M059J (cell line): ENCODE measurements at regions not wholly inside any gene's neighbourhood (a gene's known extent, or its start where the extent isn't known, plus 50 kb on each side); places are given as distances from the start of the nearest gene placed in this dataset.
"Not testable (repeated sequence)": the region's sequence is repeated elsewhere in the genome, so short reads cannot be mapped to it uniquely, and the experiment has no call there.

Experiments
- DNase-seq: peaks from one replicate; pipeline ENCODE4 v3.0.0-alpha.2; 2012; ENCODE audit warnings: low read depth

DNA sequence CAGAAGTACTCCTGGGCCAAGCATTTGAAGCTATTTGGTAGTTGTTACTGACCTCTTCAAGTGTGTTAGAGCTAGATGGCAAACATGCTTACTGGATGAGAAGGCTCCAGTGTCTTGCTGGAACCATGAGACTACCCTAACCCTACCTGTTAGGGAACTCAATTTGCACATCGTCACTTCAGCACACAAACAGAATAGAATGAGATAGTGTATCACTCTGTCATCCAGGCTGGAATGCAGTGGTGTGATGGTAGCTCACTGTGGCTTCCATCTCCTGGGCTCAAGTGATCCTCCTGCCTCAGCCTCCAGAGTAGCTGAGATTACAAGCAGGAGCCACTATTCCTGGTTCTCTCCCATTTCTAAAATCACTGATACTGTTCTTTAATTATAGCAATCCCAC lies 417.0 kb upstream of the ATXN7L3B start:
- DNase-seq: no peak

DNA sequence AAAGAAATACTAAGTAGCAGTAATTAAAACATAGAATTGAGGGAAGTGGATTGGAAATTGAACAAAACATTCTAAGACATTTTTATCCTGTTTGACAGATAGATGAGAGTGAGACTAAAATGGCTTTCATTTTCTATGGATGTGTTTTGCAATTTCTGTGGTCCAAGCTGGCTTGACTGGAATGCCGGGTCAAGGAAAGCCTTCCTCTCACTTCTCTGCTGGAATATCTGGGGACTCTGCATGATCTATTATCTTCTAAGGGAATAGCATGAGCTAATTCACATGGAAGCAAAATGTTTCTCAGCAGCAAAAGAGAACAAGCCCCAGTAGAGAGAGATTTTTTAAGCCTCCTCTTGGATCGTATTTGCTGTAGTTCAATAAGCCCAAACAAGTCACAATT lies 407.9 kb upstream of the ATXN7L3B start:
- peak; percentile 18 for DNase-seq

DNA sequence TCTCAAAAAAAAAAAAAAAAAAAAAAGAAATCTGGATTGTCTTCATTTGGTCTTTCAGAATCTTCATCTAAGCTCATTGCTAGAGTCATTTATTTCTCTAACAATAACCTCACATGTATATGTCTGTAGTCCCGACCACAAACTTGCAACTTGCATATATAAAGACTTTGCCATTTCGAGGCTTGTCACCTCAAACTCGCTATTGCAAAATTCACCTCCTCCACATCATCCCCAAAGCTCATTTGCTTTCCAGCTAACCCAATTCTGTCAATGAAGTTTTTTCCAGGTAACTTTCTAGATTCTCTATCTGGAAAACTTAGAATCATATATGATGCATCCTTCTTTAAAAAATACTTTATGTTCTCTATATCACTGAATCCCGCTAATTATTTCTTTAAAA lies 393.2 kb upstream of the ATXN7L3B start:
- DNase-seq: no peak

DNA sequence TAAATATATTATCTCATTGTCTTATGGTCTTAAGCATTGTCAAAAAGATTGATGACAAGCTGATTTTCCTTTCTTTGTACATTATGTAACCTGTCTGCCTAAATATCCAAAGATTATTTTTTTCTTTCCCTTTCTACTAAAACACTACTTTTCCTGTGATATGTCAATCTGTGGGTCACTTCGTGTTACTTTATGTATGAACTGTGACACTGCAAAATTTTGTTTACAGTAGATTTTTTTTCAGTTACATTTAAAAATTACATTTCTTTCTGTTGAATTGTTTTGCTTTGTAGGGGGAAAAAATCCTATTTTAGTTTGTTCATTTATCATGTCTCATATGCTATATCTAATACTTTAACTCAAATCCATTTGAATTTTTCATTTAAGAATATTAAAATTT lies 392.3 kb upstream of the ATXN7L3B start:
- no peak for DNase-seq

DNA sequence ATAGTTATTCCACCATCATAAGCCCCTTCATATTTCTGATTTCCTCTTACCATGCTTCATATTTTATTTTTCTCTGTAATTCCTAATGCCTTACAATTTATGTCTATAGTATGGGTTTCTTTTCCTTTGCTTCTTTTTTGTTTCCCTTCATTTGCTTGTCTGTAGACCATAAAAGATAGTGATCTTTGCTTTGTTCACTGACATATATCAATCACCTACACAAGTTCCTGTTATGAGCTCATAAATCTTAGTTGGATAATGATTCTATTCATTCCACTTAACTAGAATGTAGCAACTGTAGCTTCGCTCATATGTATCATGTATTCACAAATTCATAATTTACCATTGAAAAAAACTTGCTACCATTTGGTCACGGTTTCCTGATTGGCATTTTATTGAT lies 388.8 kb upstream of the ATXN7L3B start:
- DNase-seq: no peak

DNA sequence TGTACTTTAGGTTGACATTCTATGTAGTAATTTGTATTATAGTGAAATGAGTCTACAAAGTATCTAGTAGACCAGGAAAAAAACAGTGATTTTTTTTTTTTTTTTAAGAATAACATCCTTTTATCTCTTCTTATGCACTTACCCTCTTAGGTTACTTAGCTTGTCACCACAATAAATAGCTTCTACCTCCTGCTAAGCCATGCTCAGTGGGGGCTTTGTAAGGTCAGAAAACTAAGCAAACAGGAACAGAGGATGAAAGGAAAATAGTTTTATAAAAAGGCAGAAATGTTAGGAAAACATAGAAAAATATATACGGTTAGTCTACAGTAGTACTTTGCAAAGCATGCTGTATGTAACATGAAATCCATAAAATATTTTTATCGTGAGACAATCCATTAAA lies 385.3 kb upstream of the ATXN7L3B start:
- DNase-seq: no peak

DNA sequence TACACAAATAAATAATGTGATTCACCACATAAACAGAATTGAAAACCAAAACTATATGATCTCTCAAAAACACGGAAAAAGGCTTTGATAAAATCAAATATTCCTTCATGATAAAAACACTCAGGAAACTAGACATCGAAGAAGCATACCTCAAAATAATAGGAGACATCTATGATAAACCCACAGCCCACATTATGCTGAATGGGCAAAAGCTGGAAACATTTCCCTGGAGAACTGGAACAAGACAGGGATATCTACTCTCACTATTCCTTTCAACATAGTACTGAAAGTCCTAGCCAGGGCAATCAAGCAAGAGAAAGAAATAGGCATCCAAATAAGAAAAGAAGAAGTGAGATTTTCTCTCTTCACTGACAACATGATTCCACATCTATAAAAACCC lies 371.5 kb upstream of the ATXN7L3B start:
- no peak for DNase-seq

DNA sequence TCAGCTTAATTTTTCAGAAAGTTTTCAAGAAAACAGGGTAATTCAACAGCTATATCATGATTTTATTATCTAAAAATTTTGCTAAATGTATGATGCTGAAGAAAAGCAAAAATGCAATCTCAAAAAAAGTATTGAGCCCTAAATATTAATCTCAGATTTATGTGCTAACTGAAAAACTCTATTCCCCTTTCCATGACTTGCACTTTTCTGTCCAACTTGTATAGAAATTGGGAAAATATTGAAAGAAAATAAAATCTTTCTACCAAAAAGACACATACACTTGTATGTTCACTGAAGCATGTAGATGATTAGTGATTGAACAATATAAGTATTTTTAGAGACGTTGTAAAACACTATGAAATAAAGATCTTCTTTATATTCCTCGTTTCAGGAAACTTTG lies 368.0 kb upstream of the ATXN7L3B start:
- DNase-seq: no peak

DNA sequence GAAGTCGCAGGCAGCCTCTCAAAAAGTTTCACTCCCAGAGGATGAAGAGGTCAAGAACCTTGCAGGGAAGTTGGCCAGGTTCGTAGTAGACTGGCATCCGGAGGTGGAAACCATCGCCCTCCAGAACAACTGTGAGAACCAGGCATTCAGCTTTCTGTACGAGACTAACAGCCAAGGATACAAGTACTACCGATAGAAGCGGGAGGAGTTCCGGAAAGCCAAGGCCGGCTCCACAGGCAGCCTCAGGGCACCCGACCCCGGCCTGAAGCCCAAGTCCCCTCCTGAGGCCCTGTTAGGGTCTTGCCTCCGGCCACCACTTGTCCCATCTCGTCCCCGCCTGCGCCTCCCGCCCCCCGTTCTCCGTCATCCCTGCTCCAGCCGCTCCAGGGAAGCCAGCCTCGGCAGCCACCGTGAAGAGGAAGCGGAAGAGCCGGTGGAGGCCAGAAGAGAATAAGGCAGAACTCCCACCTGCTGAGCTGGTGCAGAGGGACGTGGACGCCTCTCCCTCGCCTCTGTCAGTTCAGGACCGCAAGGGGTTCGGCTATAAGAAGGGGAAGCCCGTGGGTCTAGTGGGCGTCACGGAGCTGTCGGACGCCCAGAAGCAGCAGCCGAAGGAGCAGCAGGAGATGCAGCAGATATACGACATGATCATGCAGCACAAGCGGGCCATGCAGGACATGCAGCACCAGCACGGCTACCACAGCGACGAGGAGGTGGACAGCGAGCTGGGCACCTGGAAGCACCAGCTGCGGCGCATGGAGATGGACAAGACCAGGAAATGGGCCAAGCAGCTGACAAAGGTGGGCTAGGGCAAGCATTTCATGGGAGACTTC lies 366.8 kb upstream of the ATXN7L3B start:
- DNase-seq: no peak

DNA sequence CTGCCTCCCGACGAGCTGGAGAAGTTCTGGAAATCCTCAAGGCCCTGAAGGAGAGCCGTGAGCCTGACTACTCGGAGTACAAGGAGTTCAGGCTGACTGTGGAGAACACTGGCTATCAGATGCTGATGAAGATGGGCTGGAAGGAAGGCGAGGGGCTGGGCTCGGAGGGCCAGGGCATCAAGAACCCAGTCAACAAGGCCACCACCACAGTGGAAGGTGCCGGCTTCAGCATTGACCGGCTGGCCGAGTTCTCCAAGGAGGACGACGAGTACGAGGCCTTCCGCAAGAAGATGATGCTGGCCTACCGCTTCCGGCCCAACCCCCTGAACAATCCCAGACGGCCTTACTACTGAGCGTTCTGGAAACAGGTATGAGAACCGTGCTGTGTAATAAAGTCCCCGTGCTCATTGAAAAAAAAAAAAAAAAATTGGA lies 366.1 kb upstream of the ATXN7L3B start:
- DNase-seq: no peak

DNA sequence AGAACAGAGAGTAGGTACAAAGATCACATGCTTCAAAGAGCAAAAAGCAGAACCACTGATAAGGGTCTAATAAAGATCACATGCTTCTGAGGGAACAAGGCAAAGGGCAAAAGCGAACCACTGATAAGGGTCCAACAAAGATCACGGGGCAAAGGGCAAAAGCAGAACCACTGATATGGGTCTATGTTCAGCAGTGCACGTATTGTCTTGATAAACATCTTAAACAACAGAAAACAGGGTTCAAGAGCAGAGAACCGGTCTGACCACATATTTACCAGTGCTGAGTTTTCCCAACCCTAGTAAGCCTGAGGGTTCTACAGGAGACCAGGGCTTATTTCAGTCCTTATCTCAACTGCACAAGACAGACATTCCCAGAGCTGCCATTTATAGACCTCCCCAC lies 362.7 kb upstream of the ATXN7L3B start:
- DNase-seq: not testable (repeated sequence)

DNA sequence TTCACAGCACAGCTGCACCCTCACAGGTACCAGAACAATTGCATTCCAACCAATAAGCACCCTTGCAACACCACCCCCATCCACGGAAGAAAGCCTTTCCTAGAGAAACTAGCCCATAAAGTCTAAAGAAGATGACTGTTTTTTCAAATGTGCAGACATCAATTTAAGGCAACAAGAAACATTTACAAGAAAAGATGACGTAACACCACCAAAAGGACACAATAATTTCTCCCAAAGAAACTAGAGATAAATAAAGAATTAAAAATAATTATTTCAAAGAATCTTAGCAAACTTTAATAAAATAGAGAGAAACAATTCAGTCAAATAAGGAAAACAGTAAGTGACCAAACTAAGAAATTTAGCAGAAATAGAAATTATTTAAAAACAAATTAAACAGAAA lies 352.3 kb upstream of the ATXN7L3B start:
- DNase-seq: no peak

DNA sequence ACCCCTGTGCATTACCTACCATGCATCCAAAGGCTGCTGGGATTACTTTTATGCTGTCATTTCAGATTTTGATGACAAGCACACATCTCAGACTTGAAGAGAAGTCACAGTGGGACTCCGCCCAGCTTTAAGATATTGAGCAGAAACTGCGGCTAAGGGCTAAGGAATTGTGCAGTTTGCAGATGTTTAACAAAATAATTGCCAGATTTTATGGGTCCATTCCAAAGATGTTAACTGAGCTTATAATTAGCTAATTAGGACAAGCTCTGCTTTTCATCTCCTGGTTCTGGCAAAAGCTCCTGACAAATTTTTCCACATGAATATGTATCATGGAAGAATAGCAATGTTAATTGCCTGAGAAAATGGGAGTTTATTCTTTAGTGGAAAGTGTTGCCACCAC lies 344.4 kb upstream of the ATXN7L3B start:
- DNase-seq: no peak

DNA sequence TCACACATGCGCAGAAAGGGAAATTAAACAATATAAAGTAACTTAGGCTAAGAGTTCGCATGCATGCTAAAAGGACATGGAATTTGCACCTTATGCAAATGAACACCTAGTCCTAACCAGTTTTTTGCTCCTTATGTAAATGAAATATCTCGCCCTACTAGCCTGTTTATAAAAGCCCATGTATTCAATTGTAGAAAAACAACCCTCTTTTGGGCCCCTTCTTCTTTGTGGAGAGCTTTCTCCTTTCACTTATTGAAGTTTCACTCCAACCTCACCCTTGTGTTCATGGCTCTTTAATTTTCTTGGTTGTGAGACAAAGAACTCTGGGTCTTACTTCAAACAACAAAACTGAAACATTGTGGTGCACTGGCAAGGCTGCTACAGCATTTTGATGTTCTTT lies 333.4 kb upstream of the ATXN7L3B start:
- DNase-seq: no peak

DNA sequence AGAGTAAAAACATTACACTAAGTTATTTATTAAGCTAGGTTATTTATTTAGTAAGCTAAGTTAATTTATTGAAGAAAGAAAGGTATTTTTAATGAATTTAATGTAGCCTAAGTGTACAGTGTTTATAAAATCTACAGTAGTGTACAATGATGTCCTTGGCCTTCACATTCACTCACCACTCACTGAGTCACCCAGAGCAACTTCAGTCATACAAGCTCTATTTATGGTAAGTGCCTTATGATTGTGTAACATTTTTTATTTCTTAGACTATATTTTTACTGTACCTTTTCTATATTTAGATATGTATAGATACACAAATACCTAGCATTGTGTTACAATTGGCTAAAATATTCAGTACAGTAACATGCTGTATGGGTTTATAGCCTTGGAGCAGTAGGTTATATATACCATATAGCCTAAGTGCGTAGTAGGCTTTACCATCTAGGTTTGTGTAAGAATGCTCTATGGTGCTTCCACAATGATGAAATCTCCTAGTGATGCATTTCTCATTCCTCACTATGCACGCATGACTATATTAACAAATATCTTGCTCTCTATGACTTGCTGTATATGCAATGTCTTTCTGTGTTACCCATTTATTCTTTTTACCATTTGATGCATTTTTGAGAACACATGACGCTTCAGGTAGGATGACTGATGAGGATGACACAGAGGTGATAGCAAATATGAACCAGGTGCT lies 309.6 kb upstream of the ATXN7L3B start:
- no peak for DNase-seq

DNA sequence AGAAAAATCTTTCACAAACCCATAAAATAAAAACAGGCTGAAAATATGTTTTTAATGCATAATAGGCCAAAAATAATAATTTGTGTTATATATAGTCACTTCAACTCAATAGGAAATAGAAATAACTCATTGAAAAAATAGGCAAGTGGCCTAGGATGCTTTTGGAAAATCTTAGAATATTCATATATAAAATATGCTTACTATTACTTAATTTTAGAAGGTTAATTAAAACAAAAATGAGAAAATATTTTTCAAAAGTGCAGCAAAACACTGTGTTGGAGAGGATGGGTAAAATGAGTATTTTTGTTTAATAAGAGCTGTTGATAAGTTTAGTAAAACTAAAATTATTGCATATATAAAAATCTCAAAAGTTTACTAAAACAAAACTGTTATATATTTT lies 308.0 kb upstream of the ATXN7L3B start:
- DNase-seq: no peak

DNA sequence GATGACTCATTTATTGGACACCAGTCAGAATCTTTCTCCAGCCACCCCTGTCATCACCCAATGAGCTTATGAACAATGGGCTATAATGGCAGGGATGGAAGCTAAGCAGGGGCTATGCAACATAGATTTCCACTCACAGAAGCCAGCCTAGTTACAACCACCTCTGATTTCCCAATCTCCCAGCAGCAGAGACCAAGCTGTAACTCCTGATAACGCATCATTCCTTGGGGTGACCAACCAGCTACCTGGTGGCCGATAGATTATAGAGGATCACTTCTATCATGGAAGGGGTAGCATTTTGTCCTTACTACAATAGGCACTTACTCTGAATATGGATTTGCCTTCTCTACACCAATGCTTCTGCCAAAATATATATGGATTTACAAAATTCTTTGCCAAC lies 302.3 kb upstream of the ATXN7L3B start:
- no peak for DNase-seq

DNA sequence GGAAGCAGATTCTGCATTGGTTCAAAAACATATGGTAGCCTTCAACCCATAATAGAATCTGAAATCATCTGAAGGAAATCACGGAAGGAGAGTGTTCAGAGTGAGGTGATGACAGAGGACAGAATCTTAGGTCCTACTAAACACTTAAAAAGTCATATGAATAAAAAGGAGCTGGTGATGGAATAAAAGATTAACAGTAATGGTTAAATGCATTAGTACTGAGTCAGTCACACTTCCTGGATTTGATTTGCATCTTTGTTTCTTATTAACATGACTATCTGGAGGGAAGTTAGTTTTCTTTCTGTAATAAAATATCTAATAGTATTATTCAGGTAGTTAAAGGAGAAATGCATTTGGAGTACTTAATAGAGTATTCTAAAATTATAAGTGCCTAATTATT lies 296.3 kb upstream of the ATXN7L3B start:
- DNase-seq: no peak

DNA sequence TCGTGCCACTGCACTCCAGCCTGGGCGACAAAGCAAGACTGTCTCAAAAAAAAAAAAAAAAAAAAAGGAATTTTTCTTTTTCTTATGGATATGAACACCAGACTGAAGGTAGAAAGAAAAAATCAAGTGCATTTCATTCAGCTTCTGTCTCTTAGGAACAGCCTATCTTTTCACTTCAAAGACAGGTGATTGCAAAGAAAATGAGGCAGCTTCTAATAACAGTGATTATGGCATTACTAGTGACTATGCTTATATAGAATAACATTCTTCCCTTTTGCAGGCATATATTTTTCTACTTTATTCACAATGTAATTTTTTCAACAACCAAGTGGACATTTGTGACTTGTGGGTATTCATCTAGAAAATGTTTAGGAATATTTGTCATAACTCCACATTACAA lies 295.5 kb upstream of the ATXN7L3B start:
- no peak for DNase-seq

DNA sequence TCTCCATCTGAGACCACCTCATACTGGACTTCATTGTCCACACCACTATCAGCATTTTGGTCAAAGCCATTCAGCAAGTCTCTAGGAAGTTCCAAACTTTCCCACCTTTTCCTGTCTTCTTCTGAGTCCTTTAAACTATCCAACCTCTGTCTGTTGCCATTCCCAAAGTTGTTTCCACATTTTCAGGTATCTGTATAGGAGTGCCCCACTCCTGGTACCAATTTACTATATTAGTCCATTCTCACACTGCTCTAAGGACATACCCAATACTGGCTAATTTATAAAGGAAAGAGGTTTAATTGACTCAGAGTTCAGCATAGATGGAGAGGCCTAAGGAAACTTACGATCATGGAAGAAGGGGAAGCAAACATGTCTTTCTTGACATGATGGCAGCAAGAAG lies 292.2 kb upstream of the ATXN7L3B start:
- DNase-seq: no peak

DNA sequence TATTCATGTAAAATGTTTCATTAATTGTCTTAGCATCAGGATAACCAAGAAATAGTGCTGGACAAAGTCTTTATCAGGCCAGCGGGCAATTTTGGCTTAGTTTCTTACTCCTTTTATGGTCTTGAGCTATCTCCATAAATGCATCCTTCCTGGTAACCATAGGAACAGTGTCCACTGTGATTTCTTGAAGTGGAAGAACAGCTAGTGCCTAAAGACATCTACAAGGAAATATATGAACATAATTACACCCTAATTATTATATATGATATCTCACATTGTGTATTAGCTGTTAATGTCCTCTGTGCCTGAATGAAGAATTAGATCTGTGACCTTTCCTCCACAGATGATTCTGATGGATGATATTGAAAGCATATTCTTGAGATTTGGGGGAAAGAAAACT lies 286.7 kb upstream of the ATXN7L3B start:
- DNase-seq: no peak

DNA sequence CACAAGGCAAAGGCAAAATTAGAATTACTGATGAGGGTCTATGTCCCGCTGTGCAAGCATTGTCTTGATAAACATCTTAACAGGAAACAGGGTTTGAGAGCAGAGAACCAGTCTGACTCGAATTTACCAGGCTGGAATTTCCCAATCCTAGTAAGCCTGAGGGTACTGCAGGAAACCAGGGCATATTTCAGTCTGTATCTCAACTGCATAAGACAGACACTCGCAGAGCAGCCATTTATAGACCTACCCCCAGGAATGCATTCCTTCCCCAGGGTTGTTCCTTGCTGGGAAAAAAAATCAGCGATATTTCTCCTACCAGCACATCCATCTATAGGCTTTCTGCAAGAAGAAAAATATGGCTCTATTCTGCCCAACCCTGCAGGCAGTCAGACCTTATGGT lies 283.8 kb upstream of the ATXN7L3B start:
- not testable (repeated sequence) for DNase-seq

DNA sequence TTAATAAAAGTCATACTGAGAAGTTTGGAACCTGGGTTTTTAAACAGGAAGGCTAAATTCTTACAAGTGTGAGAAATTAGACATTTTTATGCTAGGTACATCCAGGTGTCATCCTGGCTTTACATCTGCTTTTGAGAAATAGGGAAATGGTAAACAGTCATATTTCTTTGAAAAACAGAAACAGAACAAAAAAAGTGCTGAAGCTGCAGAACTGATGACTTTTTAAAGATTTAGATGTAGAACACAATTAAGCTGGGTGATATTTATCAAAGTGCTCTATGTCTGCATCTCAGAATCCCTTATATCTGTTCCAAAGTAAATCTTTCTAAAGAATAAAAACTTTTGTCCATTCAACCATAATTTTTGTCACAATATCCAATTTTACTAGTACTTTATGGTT lies 282.9 kb upstream of the ATXN7L3B start:
- no peak for DNase-seq

DNA sequence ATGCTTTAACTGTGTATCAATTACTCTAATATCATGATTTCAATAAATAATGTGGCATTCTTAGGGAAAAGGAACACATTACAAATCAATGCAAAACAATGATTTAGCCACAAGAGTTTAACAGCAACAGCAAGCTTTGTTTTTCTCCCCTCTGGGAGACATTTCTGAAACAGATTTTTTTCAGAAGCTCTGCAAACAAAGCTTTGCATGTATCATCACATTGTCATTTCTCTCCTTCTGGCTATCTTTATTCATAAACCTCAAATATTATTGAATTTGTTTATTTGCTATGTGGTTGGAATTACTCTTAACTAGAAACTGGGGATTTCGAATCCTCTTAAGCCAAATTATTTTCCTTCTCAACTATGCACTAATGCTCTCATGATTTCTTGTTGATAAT lies 278.4 kb upstream of the ATXN7L3B start:
- DNase-seq: no peak
